ENCODE measurements at regions not wholly inside any gene's neighbourhood (a gene's known extent, or its start where the extent isn't known, plus 50 kb on each side); places are given as distances from the start of the nearest gene placed in this dataset.
A peak's percentile ranks its signal among the peaks of the same experiment; 100 is the strongest.
"Not testable (repeated sequence)": the region's sequence is repeated elsewhere in the genome, so short reads cannot be mapped to it uniquely, and the experiment has no call there.

DNA sequence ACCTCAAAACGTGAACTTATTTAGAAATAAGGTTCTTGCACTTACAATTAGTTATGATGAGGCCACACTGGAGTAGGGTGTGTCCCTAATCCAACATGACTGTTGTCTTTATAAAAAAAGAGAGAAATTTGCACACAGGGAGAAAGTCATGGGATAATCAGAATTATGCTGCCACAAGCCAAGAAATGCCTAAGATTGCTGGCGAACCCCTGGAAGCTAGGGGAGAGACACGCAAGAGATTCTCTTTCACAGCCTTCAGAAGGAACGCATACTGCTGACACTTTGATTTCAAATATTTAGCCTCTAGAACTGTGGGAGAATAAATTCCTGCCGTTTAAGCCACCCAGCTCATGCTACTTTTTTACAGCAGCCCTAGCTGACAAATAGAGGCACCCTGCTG lies 138.3 kb downstream of the CCDC71L start:
- no peak for DNase-seq

GRCh38 chr7:106521541-106521940 lies 139.4 kb downstream of the CCDC71L start:
- no peak for DNase-seq

DNA sequence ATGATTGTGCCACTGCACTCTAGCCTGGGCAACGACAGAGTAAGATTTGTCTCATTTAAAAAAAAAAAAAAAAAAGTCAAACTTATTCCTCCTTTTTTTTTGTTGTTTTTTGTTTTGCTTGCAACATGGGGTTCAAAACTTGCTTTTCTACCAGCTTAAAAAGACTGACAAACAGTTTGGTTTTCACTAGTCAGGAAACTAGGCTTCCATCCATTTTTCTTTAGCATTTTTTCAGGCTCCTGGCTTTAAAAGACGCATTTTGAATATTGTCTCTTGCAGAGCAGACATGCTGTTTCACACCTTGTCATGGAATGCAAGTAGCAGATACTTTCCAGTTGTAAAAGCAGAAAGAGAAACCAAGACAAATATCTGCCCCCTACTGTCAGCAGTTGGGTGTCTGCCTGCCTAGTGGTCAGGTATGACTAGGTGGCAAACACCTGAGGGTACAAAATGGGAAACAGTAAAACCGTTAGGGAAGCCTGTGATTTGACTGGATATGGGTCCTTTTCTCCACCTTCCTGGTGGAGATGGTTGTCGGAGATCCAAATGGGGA lies 139.9 kb downstream of the CCDC71L start:
- no peak for DNase-seq

DNA sequence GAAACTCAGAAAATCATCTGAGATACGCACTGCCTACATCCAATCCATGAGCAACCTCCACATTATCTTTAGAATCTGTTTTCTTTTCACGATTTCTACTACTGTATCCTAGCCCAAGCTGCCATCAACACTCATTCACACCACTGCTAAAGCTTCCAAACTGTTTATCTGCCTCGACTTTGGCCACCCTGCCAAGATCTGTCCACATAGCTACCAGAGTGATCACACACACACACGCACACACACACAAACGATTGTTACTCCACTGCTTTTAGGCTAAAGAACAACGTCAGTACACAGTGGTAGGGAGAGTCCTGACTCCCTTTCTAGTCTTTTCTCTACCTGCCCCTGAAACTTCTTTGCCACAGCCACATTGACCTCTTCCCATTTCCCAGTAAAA lies 142.0 kb downstream of the CCDC71L start:
- DNase-seq: no peak

DNA sequence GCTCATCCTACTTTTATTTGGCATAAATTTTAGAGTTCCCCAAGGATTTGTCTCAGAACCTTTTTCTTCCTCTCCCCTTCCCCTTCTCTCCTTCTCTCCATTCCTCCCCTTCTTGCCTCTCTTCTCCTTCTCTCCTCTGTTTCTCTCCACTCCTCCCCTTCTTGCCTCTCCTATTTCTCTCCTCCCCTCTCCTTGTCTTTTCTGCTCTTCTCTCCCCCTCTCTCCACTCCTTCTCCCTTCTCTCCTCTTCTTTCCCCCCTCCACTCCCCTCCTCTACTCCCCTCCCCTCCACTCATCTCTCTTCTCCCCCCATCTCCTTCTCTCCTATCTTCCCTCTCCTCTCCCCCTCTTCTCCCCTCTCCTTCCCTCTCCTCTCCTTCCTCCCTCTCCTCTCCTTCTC lies 142.7 kb downstream of the CCDC71L start:
- DNase-seq: no peak

GRCh38 chr7:106517508-106517907 lies 143.4 kb downstream of the CCDC71L start:
- no peak for DNase-seq

GRCh38 chr7:106515321-106515720 lies 145.6 kb downstream of the CCDC71L start:
- no peak for DNase-seq

- no peak for DNase-seq
These were observed 146.1 kb downstream of the CCDC71L start for GRCh38 chr7:106514881-106515280.

- no peak for DNase-seq
These were observed 148.7 kb downstream of the CCDC71L start for GRCh38 chr7:106512217-106512616.

DNA sequence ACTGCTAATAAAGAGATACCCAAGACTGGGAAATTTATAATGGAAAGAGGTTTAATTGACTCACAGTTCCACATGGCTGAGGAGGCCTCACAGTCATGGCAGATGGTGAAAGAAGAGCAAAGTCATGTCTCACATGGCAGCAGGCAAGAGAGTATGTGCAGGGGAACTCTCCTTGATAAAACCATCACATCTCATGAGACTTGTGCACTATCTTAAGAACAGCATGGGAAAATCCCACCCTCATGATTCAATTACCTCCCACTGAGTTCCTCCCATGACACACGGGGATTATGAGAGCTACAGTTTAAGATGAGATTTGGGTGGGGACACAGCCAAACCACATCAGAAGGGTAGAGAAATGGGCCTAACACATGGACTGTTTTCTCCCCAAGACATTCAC lies 156.3 kb downstream of the CCDC71L start:
- no peak for DNase-seq

DNA sequence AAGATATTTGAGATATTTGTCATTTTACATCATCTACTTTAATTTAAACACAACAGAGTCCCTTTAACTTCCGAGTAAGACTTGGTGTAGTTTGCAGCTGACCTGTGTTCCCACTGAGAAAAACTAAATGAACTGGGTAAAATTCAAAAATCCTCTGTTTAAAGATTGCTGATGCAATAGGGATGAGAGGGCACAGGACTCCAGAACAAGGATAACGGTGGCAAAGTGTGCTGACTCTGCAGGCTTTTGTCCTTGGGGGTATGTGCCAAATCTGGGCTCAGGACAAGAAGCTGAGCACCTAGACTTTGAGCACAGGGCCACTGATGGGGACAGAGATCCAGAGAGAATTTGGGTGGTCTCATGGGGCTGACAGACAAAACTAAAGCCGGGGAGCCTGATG lies 156.8 kb downstream of the CCDC71L start:
- DNase-seq: no peak

DNA sequence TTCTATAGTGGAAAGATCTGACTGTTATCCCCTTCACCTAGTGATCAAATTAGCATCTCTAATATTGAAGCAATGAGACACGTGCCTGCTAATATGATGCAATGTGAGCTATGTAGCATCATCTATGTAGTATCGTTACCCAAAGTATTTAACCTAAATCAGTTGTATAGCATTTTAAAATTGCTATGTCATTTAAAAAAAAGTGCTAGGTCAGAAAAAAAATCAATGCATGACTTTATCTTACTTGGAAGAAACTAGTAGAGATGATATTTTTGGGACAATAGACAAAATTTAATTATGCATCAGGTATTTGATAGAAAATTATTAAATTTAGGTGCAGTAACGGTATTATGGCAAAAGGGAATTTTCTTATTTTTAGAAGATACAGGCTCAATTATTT lies 157.3 kb downstream of the CCDC71L start:
- no peak for DNase-seq

DNA sequence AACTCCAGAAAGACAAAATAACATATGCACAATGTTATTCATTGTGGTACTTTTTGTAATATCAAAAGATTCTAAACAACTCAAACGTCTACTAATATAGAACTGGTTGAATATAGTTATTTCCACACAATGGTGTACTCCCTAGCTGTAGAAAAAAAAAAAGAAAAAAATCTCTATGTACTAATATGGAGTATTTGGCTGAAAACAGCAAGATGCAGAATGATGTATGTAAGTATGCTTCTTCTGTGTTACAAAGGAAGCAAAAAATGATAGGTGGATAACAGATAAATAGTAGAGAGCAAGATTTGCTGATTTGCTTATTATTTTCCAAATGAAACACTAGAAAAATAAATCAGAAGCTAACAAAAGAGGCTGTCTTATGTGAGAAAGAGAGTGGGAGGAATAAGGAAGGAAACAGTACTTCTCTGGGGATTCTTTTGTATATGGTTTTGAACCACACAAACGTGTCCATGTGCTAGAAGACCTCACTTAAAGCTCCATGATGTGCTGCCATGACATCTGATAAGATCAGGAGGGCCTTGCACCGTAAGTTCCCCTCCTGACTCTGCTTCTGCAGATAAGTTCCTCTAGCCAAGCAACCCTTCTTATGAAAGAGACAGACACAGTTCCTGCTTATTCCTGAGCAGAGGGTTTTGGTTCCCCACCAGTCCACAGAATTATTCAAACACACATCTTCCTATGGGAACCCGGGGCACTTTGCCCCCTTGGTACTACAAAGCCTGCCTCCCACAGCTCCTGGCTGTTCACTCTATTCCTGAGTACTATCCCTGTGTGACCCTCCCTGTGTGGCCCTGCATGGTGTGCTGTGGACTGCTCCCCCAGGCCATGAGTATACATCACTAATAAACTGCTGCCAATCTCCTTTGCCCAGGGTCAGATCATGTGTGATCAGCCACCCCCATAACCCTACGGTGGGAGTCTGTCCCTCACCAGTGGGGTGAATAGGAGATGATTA lies 159.1 kb downstream of the CCDC71L start:
- no peak for DNase-seq

DNA sequence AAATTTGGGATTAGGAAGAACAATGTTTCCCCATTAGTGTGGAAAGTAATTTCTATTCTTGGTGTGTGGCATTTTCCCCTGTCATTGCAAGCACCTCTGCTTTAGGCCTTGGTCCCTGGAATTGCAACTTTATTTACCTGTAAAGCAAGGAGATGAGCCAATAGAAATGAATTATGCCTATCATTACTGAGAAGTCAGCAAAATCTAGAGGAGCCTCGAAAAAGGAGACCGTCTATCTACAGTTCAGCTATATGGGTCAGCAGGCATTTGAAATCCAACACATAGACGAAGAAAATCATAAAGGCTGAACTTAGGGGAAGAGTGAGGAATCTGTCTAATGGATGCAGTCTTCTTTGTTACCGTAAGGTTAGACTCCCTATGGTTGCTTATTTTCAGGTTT lies 161.1 kb downstream of the CCDC71L start:
- DNase-seq: no peak

DNA sequence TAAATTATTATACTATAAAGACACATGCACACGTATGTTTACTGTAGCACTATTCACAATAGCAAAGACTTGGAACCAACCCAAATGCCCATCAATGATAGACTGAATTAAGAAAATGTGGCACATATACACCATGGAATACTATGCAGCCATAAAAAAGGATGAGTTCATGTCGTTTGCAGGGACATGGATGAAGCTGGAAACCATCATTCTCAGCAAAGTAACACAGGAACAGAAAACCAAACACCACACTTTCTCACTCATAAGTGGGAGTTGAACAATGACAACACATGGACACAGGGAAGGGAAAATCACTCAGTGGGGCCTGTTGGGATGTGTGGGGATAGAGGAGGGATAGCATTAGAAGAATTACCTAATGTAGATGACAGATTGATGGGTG lies 163.0 kb downstream of the CCDC71L start:
- not testable (repeated sequence) for DNase-seq

GRCh38 chr7:106493041-106493731 lies 167.8 kb downstream of the CCDC71L start:
- no peak for DNase-seq

DNA sequence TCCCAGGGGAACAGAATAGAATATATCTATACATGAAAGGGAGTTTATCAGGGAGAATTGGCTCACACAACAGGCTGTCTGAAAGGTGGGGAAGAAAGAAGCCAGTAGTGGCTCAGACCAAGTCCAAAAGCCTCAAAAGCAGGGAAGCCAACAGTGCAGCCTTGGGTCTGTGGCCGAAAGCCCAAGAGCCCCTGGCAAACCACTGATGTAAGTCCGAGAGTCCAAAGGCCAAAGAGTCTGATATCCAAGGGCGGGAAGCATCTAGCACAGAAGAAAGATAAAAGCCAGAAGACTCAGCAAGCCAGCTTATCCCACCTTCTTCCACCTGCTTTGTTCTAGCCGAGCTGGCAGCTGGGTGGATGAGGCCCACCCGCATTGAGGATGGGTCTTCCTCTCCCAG lies 172.5 kb downstream of the CCDC71L start:
- DNase-seq: no peak

- DNase-seq: no peak
These were observed 173.1 kb downstream of the CCDC71L start for GRCh38 chr7:106487892-106488291.

- peak; percentile 92 for DNase-seq
These were observed 174.6 kb downstream of the CCDC71L start for GRCh38 chr7:106486331-106486730.

DNA sequence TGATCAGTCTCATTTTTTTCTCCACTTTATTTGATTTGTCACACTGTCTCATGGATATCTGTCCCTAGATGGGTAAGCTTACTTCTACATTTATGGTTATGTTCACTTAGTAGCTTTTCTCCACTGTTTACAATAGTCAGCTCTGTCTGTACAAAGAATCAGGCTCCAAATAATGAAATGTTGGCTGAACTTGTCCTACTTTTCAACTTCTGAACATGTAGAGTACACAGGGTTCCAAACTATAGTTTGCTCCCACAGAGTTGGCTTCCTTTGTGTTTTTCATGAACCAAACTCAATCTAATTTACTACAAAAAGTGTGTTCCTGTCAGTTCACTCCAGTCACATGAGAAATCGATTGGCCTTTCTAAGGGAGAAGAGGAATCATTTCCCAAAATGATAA lies 175.0 kb downstream of the CCDC71L start:
- no peak for DNase-seq

- DNase-seq: peak; percentile 97
These were observed 175.9 kb downstream of the CCDC71L start for GRCh38 chr7:106485031-106485551.

DNA sequence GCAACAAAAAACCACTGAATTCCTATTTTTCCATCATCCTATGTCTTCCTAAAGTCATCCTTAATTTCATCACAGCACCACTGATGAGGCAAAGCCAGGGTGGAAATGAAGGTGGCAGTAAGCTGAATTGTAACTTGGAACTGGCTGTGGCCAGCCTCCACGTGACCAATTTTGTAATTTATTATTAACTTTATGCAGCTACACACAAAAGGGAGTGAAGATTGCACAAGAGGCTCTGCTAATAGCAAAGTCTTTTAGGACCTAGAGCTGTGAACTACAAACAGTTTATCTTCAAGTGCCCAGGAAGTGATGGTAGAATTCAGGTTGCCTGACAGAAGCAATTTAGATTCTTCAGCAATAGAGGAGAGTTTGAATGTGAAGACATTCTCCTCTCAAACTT lies 176.4 kb downstream of the CCDC71L start:
- DNase-seq: peak; percentile 66

DNA sequence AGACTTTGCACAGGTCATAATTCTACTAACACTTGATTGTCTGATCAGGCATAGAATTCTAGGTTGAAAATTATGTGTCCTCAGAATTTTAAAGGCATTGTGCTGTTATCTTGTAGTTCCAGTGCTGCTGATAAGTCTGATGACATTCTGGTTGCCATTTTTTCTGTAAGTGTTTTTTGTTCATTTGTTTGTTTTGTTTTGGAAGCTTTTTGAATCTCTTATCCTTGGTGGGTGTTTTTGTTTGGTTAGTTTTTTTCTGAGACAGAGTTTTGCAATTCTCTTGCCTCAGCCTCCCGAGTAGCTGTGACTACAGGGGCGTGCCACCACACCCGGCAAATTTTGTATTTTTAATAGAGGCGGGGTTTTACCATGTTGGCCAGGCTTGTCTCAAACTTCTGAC lies 178.9 kb downstream of the CCDC71L start:
- no peak for DNase-seq

- no peak for DNase-seq
These were observed 180.3 kb downstream of the CCDC71L start for GRCh38 chr7:106480616-106481031.

All from HCEC 1CT (cell line).